ENCODE measurements at regions not wholly inside any gene's neighbourhood (a gene's known extent, or its start where the extent isn't known, plus 50 kb on each side); places are given as distances from the start of the nearest gene placed in this dataset.

DNA sequence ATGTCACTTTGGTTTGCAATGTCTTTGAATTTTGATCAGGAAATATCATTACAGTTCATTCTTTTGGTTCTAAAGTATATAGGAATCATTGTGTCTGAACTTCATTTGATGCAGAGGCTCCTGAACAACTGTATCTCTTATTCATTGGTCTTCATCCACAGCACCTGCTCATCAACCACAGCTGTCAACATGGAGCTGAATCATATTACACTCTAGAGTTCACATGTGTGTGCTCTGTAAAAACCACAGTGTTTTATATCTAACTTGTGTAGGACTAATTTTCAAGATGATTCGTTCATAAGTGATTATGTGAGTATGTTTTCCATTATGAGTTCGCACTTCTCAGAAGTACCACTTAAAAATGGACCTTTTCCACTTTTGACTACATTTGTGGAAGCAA lies 643.3 kb upstream of the FAM241A start:
- no peak for TF ChIP-seq POLR2A (IDR thresholded peaks at IDR 0.05)
- TF ChIP-seq, protein P1, sequence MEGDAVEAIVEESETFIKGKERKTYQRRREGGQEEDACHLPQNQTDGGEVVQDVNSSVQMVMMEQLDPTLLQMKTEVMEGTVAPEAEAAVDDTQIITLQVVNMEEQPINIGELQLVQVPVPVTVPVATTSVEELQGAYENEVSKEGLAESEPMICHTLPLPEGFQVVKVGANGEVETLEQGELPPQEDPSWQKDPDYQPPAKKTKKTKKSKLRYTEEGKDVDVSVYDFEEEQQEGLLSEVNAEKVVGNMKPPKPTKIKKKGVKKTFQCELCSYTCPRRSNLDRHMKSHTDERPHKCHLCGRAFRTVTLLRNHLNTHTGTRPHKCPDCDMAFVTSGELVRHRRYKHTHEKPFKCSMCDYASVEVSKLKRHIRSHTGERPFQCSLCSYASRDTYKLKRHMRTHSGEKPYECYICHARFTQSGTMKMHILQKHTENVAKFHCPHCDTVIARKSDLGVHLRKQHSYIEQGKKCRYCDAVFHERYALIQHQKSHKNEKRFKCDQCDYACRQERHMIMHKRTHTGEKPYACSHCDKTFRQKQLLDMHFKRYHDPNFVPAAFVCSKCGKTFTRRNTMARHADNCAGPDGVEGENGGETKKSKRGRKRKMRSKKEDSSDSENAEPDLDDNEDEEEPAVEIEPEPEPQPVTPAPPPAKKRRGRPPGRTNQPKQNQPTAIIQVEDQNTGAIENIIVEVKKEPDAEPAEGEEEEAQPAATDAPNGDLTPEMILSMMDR (IDR thresholded peaks at IDR 0.05), result no peak
- TF ChIP-seq EP300 (IDR thresholded peaks at IDR 0.05), result no peak
